ENCODE measurements at regions not wholly inside any gene's neighbourhood (a gene's known extent, or its start where the extent isn't known, plus 50 kb on each side); places are given as distances from the start of the nearest gene placed in this dataset.

DNA sequence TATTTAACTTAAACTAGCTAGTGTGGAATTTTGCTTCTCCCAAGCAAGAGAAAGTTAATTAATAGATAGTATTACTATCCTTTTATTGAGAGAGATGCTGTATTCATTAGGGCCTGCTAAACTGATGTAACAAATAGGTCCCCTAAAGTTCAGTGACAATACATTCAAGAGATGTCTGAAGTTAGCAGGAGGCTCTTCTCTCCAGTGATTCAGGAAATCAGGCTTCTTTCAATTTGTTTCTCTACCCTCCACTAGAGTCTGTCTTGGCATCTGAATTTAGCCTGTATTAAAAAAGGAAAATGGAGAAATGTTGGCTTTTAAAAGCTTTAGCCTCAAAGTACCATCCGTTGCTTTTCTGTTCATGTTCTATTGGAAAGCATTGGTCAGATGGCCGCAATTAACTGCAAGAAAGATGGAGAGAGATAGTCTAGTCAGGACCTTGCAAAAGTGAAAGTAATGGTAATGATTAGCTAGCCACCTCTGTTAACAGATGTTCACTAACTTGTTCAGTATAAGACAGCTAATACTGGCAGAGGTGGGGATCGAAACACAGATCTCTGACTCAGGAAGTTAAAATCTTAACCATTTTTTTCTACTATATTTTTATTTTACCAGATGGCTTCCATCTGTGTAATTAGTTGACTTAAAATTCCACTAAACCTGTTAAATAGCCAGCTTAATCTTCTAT is 786.8 kb downstream of the TMTC2 start:
- Histone ChIP-seq H3K18ac (ENCODE audit: extremely low read depth, low read length) (no peak overlapping the region), H2BK15ac (ENCODE audit: low read length) (no peak overlapping the region), H2BK12ac (ENCODE audit: low read depth, low read length) (no peak overlapping the region), H4K91ac (replicated peaks; ENCODE audit: insufficient read length, low read length) (no peak overlapping the region), H3K14ac (ENCODE audit: insufficient read length) (no peak overlapping the region), H2AFZ (ENCODE audit: low read length) (no peak overlapping the region), H4K5ac (ENCODE audit: insufficient read length, low read depth, low read length) (no peak overlapping the region), H4K8ac (ENCODE audit: extremely low read depth, insufficient read depth, low read length) (no peak overlapping the region), H2BK5ac (ENCODE audit: low read depth, low read length) (no peak overlapping the region), H3K23me2 (ENCODE audit: low read depth, low read length) (no peaks in the 10 kb centered on the region), H3K9ac (replicated peaks in 1 of 4; ENCODE audit: extremely low read depth in 1 of 4, low read depth in 3 of 4, low read length in 3 of 4) (no peak overlapping the region), H2BK20ac (ENCODE audit: low read length) (no peak overlapping the region), H3K79me1 (ENCODE audit: low read depth, low read length) (no peaks in the 10 kb centered on the region), H3K36me3 (ENCODE audit: control insufficient read depth in 2 of 4, insufficient read depth in 4 of 4, low read length in 3 of 4) (no peaks in the 10 kb centered on the region), H3K27me3 (replicated peaks in 1 of 4; ENCODE audit: control insufficient read depth in 3 of 4, extremely low read depth in 1 of 4, insufficient read depth in 3 of 4, low read length in 3 of 4) (no peaks in the 10 kb centered on the region), H3K56ac (replicated peaks; ENCODE audit: insufficient read length, low read depth, low read length) (no peak overlapping the region), H3K4ac (replicated peaks; ENCODE audit: insufficient read length, low read depth, low read length) (no peak overlapping the region), H2AK5ac (ENCODE audit: low read depth, low read length) (no peak overlapping the region), H3K27ac (ENCODE audit: low read depth, low read length) (no peak overlapping the region), H4K20me1 (replicated peaks in 1 of 2; ENCODE audit: control insufficient read depth in 1 of 2, insufficient read depth in 2 of 2, low read length in 2 of 2) (no peaks in the 10 kb centered on the region), H3K79me2 (ENCODE audit: control insufficient read depth in 1 of 2, insufficient read depth in 2 of 2, low read length in 2 of 2) (no peaks in the 10 kb centered on the region), H3K4me1 (replicated peaks in 1 of 4; ENCODE audit: control insufficient read depth in 3 of 4, insufficient read depth in 4 of 4, low read length in 3 of 4) (no peaks in the 10 kb centered on the region), H3K9me3 (ENCODE audit: insufficient read depth in 2 of 2, low read depth in 1 of 2, low read length in 1 of 2) (no peaks in the 10 kb centered on the region), H2BK120ac (replicated peaks; ENCODE audit: low read depth, low read length) (no peak overlapping the region), H3K23ac (ENCODE audit: insufficient read length) (no peak overlapping the region), H3K4me2 (ENCODE audit: insufficient read depth in 1 of 2, low read depth in 2 of 2, low read length in 2 of 2) (no peak overlapping the region), H3K4me3 (ENCODE audit: extremely low read depth in 1 of 4, insufficient read depth in 2 of 4, low read depth in 3 of 4, low read length in 4 of 4) (no peak overlapping the region)
- TF ChIP-seq, protein P1, sequence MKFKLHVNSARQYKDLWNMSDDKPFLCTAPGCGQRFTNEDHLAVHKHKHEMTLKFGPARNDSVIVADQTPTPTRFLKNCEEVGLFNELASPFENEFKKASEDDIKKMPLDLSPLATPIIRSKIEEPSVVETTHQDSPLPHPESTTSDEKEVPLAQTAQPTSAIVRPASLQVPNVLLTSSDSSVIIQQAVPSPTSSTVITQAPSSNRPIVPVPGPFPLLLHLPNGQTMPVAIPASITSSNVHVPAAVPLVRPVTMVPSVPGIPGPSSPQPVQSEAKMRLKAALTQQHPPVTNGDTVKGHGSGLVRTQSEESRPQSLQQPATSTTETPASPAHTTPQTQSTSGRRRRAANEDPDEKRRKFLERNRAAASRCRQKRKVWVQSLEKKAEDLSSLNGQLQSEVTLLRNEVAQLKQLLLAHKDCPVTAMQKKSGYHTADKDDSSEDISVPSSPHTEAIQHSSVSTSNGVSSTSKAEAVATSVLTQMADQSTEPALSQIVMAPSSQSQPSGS (IDR thresholded peaks at IDR 0.05; ENCODE audit: low read length): no peak
- TF ChIP-seq TEAD4 (IDR thresholded peaks at IDR 0.05; ENCODE audit: low read depth, low read length) (no peak), GTF2F1 (IDR thresholded peaks at IDR 0.05; ENCODE audit: borderline replicate concordance, low read depth, low read length) (no peak), SP4 (IDR thresholded peaks at IDR 0.05; ENCODE audit: low read length) (no peak), SIN3A (conservative IDR thresholded peaks at IDR 0.05 in 1 of 2, IDR thresholded peaks at IDR 0.05 in 1 of 2; ENCODE audit: low read depth in 1 of 2, low read length in 2 of 2) (no peak), KDM5A (IDR thresholded peaks at IDR 0.05; ENCODE audit: low read length) (no peak), NRF1 (IDR thresholded peaks at IDR 0.05; ENCODE audit: low read depth, low read length) (no peak), EZH2 (IDR thresholded peaks at IDR 0.05; ENCODE audit: low read depth, low read length, severe bottlenecking) (no peak), CBX5 (IDR thresholded peaks at IDR 0.05; ENCODE audit: low read depth, low read length) (no peak), RXRA (IDR thresholded peaks at IDR 0.05; ENCODE audit: insufficient read depth, low read depth, low read length) (no peak)
- DNase-seq (ENCODE audit: low read depth in 1 of 2, low spot score in 2 of 2) (no peak), FAIRE-seq (no peak)
- 79% methylated on average over 3 of the region's 3 CpGs; no CpG with 5 or more reads in 1 of the 2 experiments for WGBS, 2 experiments (ENCODE audit: extremely low coverage in 1 of 2, insufficient coverage in 1 of 2, insufficient read length in 1 of 2, insufficient replicate concordance in 2 of 2, low coverage in 1 of 2, low lambda C conversion rate in 2 of 2, missing lambda C conversion rate in 1 of 2)
- CTCF ChIA-PET (ENCODE audit: partially characterized antibody): interaction anchor here (0.8 to 2.4 kb wide), 4 partner anchors 8 to 788 kb away, joined by 3 to 5 read pairs (median 5); no protein-coding TSS in a partner anchor
- POLR2A ChIA-PET (ENCODE audit: partially characterized antibody): no interaction called here

All from H1 (cell line).